ENCODE measurements at regions not wholly inside any gene's neighbourhood (a gene's known extent, or its start where the extent isn't known, plus 50 kb on each side); places are given as distances from the start of the nearest gene placed in this dataset.

DNA sequence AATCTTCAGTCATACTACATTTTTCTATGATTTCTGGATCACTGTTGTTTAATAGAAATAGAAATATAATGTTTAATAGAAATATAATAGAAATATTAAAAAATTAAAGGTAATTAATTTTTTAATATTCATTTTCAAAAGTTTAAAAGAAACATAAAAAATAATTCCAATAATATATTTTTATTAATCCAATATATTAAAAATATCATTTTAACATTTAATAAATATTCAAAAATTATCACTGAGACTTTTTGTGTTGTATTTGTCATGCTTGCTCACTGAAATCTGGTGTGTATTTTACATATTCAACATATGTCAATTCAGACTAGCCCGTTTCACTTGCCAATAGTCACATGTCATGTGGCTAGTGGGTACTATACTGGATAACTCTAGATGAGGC is 80.6 kb upstream of the SLCO6A1 start:
- Histone ChIP-seq H3K4me1 (ENCODE audit: low read depth) (no peaks in the 10 kb centered on the region), H3K4me3 (no peak overlapping the region), H3K27ac (no peak overlapping the region), H3K9me3 (ENCODE audit: low read depth) (no peaks in the 10 kb centered on the region), H3K27me3 (no peaks in the 10 kb centered on the region), H3K36me3 (no peaks in the 10 kb centered on the region)
- TF ChIP-seq, protein P1, sequence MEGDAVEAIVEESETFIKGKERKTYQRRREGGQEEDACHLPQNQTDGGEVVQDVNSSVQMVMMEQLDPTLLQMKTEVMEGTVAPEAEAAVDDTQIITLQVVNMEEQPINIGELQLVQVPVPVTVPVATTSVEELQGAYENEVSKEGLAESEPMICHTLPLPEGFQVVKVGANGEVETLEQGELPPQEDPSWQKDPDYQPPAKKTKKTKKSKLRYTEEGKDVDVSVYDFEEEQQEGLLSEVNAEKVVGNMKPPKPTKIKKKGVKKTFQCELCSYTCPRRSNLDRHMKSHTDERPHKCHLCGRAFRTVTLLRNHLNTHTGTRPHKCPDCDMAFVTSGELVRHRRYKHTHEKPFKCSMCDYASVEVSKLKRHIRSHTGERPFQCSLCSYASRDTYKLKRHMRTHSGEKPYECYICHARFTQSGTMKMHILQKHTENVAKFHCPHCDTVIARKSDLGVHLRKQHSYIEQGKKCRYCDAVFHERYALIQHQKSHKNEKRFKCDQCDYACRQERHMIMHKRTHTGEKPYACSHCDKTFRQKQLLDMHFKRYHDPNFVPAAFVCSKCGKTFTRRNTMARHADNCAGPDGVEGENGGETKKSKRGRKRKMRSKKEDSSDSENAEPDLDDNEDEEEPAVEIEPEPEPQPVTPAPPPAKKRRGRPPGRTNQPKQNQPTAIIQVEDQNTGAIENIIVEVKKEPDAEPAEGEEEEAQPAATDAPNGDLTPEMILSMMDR (IDR thresholded peaks at IDR 0.05; ENCODE audit: low read depth, low read length) = no peak
- DNase-seq (ENCODE audit: low read depth in 1 of 2, low spot score in 1 of 2) = no peak

DNA sequence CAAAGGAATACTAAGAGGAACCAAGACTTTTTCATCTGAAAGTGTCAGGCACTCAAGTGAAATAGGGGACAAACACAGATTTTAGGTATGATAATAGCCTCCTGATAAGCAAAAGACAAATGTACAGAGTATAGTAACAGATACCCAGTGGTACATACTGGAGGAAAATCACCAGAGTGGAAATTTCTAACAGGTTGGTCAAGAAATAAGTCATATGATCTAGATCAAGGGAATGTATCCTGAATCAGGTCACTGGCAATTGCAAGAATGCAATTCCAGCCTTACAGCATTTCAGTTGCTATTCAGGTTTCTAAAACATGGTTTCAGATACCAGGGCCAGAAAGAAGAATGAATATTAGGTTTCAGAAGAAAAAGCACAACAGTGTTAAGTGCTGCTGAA is 82.2 kb upstream of the SLCO6A1 start:
- H3K36me3 ChIP-seq = no peaks in the 10 kb centered on the region
- no peaks in the 10 kb centered on the region for H3K9me3 ChIP-seq (ENCODE audit: low read depth)
- TF ChIP-seq, protein P1 (IDR thresholded peaks at IDR 0.05; ENCODE audit: low read depth, low read length) = no peak

DNA sequence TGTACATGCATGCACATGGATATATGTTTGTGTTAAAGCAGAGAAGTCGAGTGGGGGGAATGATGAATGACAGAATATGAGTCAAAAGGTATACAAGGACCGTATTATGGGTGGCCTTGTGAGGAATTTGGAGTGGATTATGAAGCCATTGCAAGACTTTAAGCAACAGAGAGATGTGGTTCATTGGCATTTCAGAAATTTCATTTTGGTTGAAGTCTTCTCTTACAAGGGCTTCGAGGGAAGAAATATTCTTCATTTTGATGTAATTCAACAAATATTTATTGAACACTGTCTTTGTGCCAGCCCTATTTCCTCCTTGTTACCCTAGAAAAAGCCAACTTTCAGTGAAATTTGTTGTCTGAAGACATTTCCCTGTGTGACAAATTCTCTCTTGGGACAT is 83.9 kb upstream of the SLCO6A1 start:
- H3K4me3 ChIP-seq = no peak overlapping the region
- TF ChIP-seq, protein P1 (IDR thresholded peaks at IDR 0.05; ENCODE audit: low read depth, low read length) = no peak
- no peaks in the 10 kb centered on the region for H3K36me3 ChIP-seq
- no peaks in the 10 kb centered on the region for H3K9me3 ChIP-seq (ENCODE audit: low read depth)
- no peak overlapping the region for H3K27ac ChIP-seq
- H3K4me1 ChIP-seq (ENCODE audit: low read depth) = no peaks in the 10 kb centered on the region
- no peak for DNase-seq (ENCODE audit: low read depth in 1 of 2, low spot score in 1 of 2)
- H3K27me3 ChIP-seq = no peaks in the 10 kb centered on the region

More for the DNA sequence above, 82.2 kb upstream of the SLCO6A1 start:
- H3K4me3 ChIP-seq = no peak overlapping the region
- no peaks in the 10 kb centered on the region for H3K4me1 ChIP-seq (ENCODE audit: low read depth)
- H3K27me3 ChIP-seq = no peaks in the 10 kb centered on the region
- DNase-seq (ENCODE audit: low read depth in 1 of 2, low spot score in 1 of 2) = no peak
- no peak overlapping the region for H3K27ac ChIP-seq

DNA sequence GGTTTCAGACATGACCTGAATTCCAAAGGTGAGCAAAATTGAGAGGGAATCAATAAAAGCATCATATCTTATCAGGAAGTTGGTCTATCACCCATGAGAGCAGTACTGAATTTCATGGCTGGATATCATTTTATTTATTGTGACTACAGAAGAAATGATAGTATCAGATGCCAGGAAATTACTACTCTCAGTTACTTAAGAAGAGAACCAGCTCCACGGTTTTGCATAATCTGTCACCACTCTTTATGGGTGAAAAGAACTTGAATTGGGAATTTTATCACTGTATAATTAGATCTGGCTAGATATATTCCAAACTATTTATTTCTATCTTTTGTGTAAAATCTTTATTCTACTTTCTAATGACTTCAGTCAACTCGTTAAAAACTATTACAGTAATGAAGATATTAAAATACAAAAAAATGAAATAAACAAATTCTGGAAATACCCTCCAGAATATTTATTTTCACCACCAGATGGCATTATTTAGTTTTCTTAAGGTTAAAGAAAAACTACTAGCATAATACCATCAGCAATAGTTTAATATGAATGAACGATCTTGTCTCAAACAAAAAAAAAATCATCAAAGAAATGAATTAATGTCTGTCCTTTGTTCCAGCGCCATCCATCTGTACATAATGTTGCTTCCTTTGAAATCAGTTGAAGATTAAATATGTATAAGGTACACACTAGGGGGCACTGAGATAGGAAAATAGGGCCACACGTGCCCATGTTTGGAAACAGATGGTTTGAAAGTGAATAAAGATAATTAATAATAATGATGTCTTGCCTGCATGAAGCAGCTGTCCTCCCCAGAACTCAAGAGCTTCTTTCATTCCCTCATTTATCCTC is 84.7 kb upstream of the SLCO6A1 start:
- no peaks in the 10 kb centered on the region for H3K9me3 ChIP-seq (ENCODE audit: low read depth)
- H3K27ac ChIP-seq = no peak overlapping the region
- H3K27me3 ChIP-seq = no peaks in the 10 kb centered on the region
- H3K4me3 ChIP-seq = no peak overlapping the region
- H3K4me1 ChIP-seq (ENCODE audit: low read depth) = no peaks in the 10 kb centered on the region
- DNase-seq (ENCODE audit: low read depth in 1 of 2, low spot score in 1 of 2) = peak; percentile 20 to 25
- TF ChIP-seq, protein P1 (IDR thresholded peaks at IDR 0.05; ENCODE audit: low read depth, low read length) = peak; percentile 24
- no peaks in the 10 kb centered on the region for H3K36me3 ChIP-seq

DNA sequence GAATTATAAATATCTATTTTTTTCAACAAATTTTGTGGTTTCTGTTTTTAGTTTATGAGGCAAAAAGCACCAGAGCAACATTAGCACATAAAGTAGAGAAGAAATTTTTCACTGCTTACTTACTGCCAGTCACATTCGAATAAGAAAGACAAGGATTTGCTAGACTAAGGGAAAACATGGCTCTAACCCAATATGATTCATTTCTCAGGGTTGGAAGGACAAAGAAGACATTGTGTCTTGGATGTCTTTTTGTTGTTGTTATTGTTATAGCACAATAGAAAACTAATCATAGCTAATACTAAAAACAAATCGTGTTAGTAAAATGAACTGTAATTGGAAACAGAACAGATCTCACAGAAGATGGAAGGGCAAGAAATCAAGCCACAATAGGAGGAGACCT is 90.9 kb upstream of the SLCO6A1 start:
- Histone ChIP-seq H3K27ac (no peak overlapping the region), H3K36me3 (no peaks in the 10 kb centered on the region), H3K4me3 (no peak overlapping the region), H3K9me3 (ENCODE audit: low read depth) (no peaks in the 10 kb centered on the region), H3K4me1 (ENCODE audit: low read depth) (no peaks in the 10 kb centered on the region), H3K27me3 (no peaks in the 10 kb centered on the region)
- DNase-seq (ENCODE audit: low read depth in 1 of 2, low spot score in 1 of 2) = peak in 1 of 2 donors; percentile 1
- TF ChIP-seq, protein P1 (IDR thresholded peaks at IDR 0.05; ENCODE audit: low read depth, low read length) = no peak

Data from cardiac muscle cell (in vitro differentiated cells and primary cell).